Ishikawa (cell line): ENCODE measurements at regions not wholly inside any gene's neighbourhood (a gene's known extent, or its start where the extent isn't known, plus 50 kb on each side); places are given as distances from the start of the nearest gene placed in this dataset.

ENCODE experiments used
- CEBPB ChIP-seq: IDR thresholded peaks from 2 replicates; pipeline ENCODE4 v1.6.1; 2012
- CREB1 ChIP-seq: IDR thresholded peaks from 2 replicates; pipeline ENCODE4 v1.6.1; 2012; ENCODE audit warnings: low read depth
- EGR1 ChIP-seq: IDR thresholded peaks from 2 replicates; pipeline ENCODE4 v1.6.1; 2012
- EP300 ChIP-seq: IDR thresholded peaks from 2 replicates; pipeline ENCODE4 v1.6.1; 2012; ENCODE audit warnings: borderline replicate concordance
- FOXM1 ChIP-seq: IDR thresholded peaks from 2 replicates; pipeline ENCODE4 v1.6.1; 2012; ENCODE audit warnings: low read depth, borderline replicate concordance
- NFIC ChIP-seq: IDR thresholded peaks from 2 replicates; pipeline ENCODE4 v1.6.1; 2012
- RAD21 ChIP-seq: IDR thresholded peaks from 2 replicates; pipeline ENCODE4 v1.6.1; 2012; ENCODE audit warnings: low read depth
- TAF1 ChIP-seq: IDR thresholded peaks from 2 replicates; pipeline ENCODE4 v1.6.1; 2012; ENCODE audit warnings: low read depth, mild to moderate bottlenecking
- TCF12 ChIP-seq: IDR thresholded peaks from 2 replicates; pipeline ENCODE4 v1.6.1; 2012; ENCODE audit warnings: low read depth
- YY1 ChIP-seq: IDR thresholded peaks from 2 replicates; pipeline ENCODE4 v1.6.1; 2012; ENCODE audit warnings: low read depth
- ZBTB7A ChIP-seq: IDR thresholded peaks from 2 replicates; pipeline ENCODE4 v1.6.1; 2012; ENCODE audit warnings: low read depth
- TF ChIP-seq, protein P1 (sequence below): IDR thresholded peaks from 2 replicates; pipeline ENCODE4 v1.6.1; 2012; ENCODE audit warnings: low read depth, mild to moderate bottlenecking
- TF ChIP-seq, protein P2 (sequence below): IDR thresholded peaks from 2 replicates; pipeline ENCODE4 v1.6.1; 2012
- TF ChIP-seq, protein P3 (sequence below): IDR thresholded peaks from 2 replicates; pipeline ENCODE4 v1.6.1; 2012

DNA sequence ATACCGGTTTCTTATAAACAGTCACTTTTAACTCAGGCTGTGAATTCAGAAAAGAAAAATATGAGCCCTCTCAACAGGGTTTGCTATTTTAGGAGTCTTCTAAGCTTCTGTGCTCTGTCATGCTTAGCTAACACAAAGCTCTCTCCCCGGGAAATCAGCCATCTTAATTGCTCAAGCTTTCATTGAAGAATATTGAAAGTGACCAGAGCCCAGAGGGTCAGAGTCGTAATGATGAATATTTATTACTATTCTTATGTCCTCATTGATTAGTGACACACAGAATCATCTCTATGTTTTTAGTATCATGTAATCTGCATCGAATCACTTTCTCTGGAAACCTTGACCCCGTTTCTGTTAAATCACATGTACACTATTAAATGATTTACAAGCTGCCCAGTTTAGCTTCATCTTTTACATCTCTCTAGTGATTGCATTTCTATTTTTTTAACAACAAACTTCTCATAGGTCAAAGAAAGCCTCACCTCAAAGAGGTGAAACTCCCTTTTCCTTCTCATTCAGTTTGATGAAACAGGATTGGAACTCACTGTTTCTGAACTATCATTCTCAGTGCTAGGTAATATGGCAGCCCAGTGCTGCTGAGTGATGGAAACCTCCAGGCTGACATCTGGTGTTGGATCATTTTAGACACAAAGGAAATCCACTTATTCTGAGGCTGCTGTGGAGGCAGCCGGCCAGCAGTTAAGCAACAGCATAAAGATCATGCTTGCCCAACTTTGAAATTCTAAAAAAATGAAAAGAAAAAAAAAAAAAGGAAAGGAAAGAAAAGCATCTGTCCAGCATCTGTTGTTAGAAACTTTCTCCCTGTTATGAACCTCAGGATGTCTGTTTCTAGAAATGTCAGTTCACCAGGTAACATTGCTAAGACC, 96.3 kb downstream of the RFPL4B start:
- peak; percentile 45; the same call in 1 of the 2 replicates for TF ChIP-seq CEBPB
- peak; percentile 62 for TF ChIP-seq YY1
- TF ChIP-seq RAD21 = no peak
- TF ChIP-seq TCF12 = no peak

DNA sequence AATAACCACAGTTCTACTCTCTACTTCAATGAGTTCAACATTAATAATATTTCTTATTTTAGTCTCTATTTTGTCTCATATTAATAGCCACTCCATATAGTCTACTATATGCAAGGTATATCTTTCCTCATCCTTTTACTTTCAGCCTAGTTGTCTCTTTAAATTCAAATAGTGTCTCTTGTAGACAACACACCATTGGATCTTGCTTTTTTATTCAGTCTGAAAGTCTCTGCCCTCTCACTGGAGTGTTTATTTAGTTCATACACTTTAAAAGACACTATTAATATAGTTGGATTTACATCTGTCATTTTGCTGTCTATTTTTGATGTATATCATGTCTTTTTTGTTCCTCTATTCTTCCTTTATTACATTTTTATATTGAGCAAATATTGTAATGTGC, 103.5 kb downstream of the RFPL4B start:
- TF ChIP-seq, protein P1, sequence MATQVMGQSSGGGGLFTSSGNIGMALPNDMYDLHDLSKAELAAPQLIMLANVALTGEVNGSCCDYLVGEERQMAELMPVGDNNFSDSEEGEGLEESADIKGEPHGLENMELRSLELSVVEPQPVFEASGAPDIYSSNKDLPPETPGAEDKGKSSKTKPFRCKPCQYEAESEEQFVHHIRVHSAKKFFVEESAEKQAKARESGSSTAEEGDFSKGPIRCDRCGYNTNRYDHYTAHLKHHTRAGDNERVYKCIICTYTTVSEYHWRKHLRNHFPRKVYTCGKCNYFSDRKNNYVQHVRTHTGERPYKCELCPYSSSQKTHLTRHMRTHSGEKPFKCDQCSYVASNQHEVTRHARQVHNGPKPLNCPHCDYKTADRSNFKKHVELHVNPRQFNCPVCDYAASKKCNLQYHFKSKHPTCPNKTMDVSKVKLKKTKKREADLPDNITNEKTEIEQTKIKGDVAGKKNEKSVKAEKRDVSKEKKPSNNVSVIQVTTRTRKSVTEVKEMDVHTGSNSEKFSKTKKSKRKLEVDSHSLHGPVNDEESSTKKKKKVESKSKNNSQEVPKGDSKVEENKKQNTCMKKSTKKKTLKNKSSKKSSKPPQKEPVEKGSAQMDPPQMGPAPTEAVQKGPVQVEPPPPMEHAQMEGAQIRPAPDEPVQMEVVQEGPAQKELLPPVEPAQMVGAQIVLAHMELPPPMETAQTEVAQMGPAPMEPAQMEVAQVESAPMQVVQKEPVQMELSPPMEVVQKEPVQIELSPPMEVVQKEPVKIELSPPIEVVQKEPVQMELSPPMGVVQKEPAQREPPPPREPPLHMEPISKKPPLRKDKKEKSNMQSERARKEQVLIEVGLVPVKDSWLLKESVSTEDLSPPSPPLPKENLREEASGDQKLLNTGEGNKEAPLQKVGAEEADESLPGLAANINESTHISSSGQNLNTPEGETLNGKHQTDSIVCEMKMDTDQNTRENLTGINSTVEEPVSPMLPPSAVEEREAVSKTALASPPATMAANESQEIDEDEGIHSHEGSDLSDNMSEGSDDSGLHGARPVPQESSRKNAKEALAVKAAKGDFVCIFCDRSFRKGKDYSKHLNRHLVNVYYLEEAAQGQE = no peak
- no peak for TF ChIP-seq TAF1
- TF ChIP-seq, protein P2, sequence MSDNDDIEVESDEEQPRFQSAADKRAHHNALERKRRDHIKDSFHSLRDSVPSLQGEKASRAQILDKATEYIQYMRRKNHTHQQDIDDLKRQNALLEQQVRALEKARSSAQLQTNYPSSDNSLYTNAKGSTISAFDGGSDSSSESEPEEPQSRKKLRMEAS = no peak
- TF ChIP-seq FOXM1 = no peak
- no peak for TF ChIP-seq YY1

DNA sequence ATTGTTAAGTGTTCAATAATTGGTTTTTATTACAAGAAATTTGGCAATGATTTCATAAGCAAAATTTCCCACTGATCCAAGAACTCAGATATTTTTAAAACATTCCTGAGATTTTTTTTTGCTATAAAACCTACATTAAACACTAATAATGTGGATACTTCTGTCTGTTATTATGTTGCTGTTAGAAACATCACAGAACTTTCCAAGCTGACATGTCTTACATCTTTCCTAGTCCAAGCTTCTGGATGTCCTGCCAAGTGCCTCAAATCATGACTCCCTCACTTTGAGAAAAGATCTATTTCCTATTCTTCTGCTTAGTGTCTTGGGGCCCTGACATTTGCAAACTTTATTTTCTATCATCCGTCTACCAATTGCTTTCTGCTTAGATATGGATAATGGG, 110.8 kb downstream of the RFPL4B start:
- TF ChIP-seq ZBTB7A (no peak), YY1 (no peak), CEBPB (no peak), TCF12 (no peak), NFIC (no peak), TAF1 (no peak), CREB1 (no peak), FOXM1 (no peak), RAD21 (no peak), EP300 (no peak)
- TF ChIP-seq, protein P1 = no peak
- TF ChIP-seq, protein P3, sequence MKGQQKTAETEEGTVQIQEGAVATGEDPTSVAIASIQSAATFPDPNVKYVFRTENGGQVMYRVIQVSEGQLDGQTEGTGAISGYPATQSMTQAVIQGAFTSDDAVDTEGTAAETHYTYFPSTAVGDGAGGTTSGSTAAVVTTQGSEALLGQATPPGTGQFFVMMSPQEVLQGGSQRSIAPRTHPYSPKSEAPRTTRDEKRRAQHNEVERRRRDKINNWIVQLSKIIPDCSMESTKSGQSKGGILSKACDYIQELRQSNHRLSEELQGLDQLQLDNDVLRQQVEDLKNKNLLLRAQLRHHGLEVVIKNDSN = no peak
- TF ChIP-seq, protein P2 = no peak

DNA sequence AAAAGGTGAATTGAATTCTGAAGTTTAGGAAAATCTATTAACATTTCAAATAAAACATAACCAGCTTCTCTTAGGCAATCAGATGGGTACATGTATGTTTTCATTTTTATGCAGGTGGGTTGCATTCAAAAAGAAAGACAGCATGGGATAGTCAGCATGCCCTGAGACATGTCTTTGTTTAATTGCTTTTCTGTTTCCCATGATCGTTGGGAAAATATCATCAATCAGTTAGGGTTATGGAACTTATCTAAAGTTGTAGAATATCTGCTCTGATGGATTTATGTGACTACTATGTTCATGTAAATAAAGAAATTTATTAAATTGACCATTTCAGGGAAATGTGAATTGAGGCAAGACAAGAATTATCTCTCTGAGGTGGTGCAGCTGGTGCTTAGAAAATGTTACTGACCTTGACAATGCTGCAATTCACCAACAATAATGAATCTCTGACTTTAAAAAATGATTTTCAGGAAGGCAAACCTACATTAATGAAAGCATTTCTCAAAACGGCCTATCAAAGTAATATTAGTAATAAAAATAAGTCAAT, 112.7 kb downstream of the RFPL4B start:
- TF ChIP-seq, protein P1 = no peak
- no peak for TF ChIP-seq EGR1
- TF ChIP-seq TCF12 = no peak

DNA sequence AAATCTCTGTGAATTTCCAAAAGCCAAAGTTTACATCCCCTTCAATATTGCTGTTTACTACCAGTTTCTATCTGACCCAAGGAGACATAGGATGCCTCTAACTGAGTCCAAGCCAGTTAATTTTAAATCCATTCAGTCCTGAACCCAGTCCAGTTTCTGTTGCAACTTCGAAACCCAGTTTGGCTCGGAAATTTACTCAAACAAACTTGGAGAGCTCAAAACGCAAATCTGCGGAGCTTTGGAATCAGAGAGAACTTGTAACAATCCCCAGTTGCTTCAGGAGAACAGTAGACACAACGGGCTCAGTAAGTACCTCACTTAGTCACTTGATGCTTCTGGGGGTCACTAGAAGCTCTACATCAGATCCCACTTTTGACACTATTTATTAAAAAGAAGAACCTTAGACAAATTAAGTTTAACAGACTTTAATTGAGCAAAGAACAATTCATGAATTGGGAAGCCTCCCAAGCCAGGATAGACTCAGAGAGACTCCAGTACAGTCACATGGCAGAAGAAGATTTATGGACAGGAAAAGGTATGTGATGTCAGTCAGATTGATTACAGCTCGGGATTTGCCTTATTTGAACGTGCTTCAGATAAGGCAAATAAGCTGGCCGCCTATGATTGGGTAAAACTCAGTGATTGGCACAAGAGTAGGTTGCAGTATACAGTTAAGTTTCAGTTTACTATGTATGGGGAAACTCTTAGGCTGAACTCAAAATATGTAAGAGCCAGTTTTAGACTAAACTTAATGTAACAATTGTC, 118.0 kb downstream of the RFPL4B start:
- no peak for TF ChIP-seq EP300
- TF ChIP-seq FOXM1 = no peak
- no peak for TF ChIP-seq ZBTB7A
- TF ChIP-seq EGR1 = no peak
- TF ChIP-seq NFIC = no peak
- TF ChIP-seq, protein P1 = no peak
- no peak for TF ChIP-seq RAD21
- TF ChIP-seq TAF1 = no peak
- no peak for TF ChIP-seq CEBPB
- TF ChIP-seq CREB1 = no peak
- TF ChIP-seq, protein P3 = no peak
